ENCODE measurements at regions not wholly inside any gene's neighbourhood (a gene's known extent, or its start where the extent isn't known, plus 50 kb on each side); places are given as distances from the start of the nearest gene placed in this dataset.
A peak's percentile ranks its signal among the peaks of the same experiment; 100 is the strongest.

- Mint-ChIP-seq H3K9me3 (peaks cover 9 to 17% (median 15%) of the 10 kb centered on the region in 5 donors), H3K4me1 (peaks cover 16 to 31% (median 26%) of the 10 kb centered on the region in 3 donors), H3K4me3 (no peak overlapping the region), H3K27ac (peak overlapping the region in 2 of 8 donors; percentile 3 to 33), H3K36me3 (peaks cover 0 to 35% (median 3%) of the 10 kb centered on the region in 3 donors), H3K27me3 (no peaks in the 10 kb centered on the region)
- Histone ChIP-seq H3K4me3 (ENCODE audit: low read length) (no peak overlapping the region), H3K27me3 (ENCODE audit: insufficient read depth, low read length, poor library complexity, severe bottlenecking) (no peaks in the 10 kb centered on the region), H3K36me3 (ENCODE audit: insufficient read depth, low read length) (no peaks in the 10 kb centered on the region), H3K9me3 (ENCODE audit: low read length) (no peaks in the 10 kb centered on the region), H3K4me1 (ENCODE audit: insufficient read depth, low read length) (peaks cover 14% of the 10 kb centered on the region), H3K27ac (ENCODE audit: low read depth, low read length) (no peak overlapping the region)
- DNase-seq = no peak
- ChIA-PET CTCF (interaction anchor here (1.7 kb wide), 1 partner anchor 22 kb away, joined by 10 read pairs; no protein-coding TSS in a partner anchor), POLR2A (no interaction called here)
Observed at GRCh38 chr1:185573677-185574076, 160.5 kb upstream of the HMCN1 start.

GRCh38 chr1:185573162-185573561, 161.0 kb upstream of the HMCN1 start:
- H3K9me3 Mint-ChIP-seq = peaks cover 8 to 12% (median 11%) of the 10 kb centered on the region in 5 donors
- DNase-seq = no peak
- H3K27ac ChIP-seq (ENCODE audit: low read depth, low read length) = no peak overlapping the region
- ChIA-PET CTCF (interaction anchor here (1.7 kb wide), 1 partner anchor 23 kb away, joined by 10 read pairs; no protein-coding TSS in a partner anchor), POLR2A (no interaction called here)
- H3K27ac Mint-ChIP-seq = no peak overlapping the region
- H3K27me3 Mint-ChIP-seq = no peaks in the 10 kb centered on the region
- peaks cover 21 to 36% (median 31%) of the 10 kb centered on the region in 3 donors for H3K4me1 Mint-ChIP-seq
- H3K36me3 ChIP-seq (ENCODE audit: insufficient read depth, low read length) = no peaks in the 10 kb centered on the region
- H3K27me3 ChIP-seq (ENCODE audit: insufficient read depth, low read length, poor library complexity, severe bottlenecking) = no peaks in the 10 kb centered on the region
- peaks cover 0 to 30% (median 1%) of the 10 kb centered on the region in 3 donors for H3K36me3 Mint-ChIP-seq
- peaks cover 19% of the 10 kb centered on the region for H3K4me1 ChIP-seq (ENCODE audit: insufficient read depth, low read length)
- H3K9me3 ChIP-seq (ENCODE audit: low read length) = no peaks in the 10 kb centered on the region
- no peak overlapping the region for H3K4me3 Mint-ChIP-seq
- no peak overlapping the region for H3K4me3 ChIP-seq (ENCODE audit: low read length)

- Histone ChIP-seq H3K36me3 (ENCODE audit: insufficient read depth, low read length) (no peaks in the 10 kb centered on the region), H3K27ac (ENCODE audit: low read depth, low read length) (no peak overlapping the region), H3K9me3 (ENCODE audit: low read length) (no peaks in the 10 kb centered on the region), H3K4me3 (ENCODE audit: low read length) (no peak overlapping the region), H3K27me3 (ENCODE audit: insufficient read depth, low read length, poor library complexity, severe bottlenecking) (no peaks in the 10 kb centered on the region), H3K4me1 (ENCODE audit: insufficient read depth, low read length) (peaks cover 40% of the 10 kb centered on the region)
- Mint-ChIP-seq H3K27ac (peak overlapping the region in 2 of 8 donors; percentile 34 to 68), H3K4me3 (no peak overlapping the region), H3K27me3 (no peaks in the 10 kb centered on the region), H3K9me3 (no peaks in the 10 kb centered on the region), H3K4me1 (peaks cover 43 to 58% (median 53%) of the 10 kb centered on the region in 3 donors), H3K36me3 (peaks cover 0 to 9% (median 1%) of the 10 kb centered on the region in 3 donors)
- POLR2A ChIA-PET = no interaction called here
- CTCF ChIA-PET = interaction anchor here (1.2 kb wide), 1 partner anchor 16 kb away, joined by 3 read pairs; no protein-coding TSS in a partner anchor
- DNase-seq = no peak
Observed at GRCh38 chr1:185570962-185571361, 163.2 kb upstream of the HMCN1 start.

- peak overlapping the region; percentile 74 for H3K27ac ChIP-seq (ENCODE audit: low read depth, low read length)
Observed at GRCh38 chr1:185568155-185569123, 165.8 kb upstream of the HMCN1 start.

GRCh38 chr1:185567440-185567839, 166.8 kb upstream of the HMCN1 start:
- POLR2A ChIA-PET = interaction anchor here (0.9 to 3.1 kb wide), 6 partner anchors 29 to 410 kb away, joined by 3 to 19 read pairs (median 4); partner anchors contain the start of genes IVNS1ABP and SWT1
- no peaks in the 10 kb centered on the region for H3K9me3 Mint-ChIP-seq

More at GRCh38 chr1:185568155-185569123, 165.8 kb upstream of the HMCN1 start:
- CTCF ChIA-PET = interaction anchor here (0.9 to 4.7 kb wide), 3 partner anchors 28 to 251 kb away, joined by 3 to 27 read pairs (median 13); partner anchors contain the start of gene IVNS1ABP
- no peaks in the 10 kb centered on the region for H3K36me3 ChIP-seq (ENCODE audit: insufficient read depth, low read length)
- H3K4me3 ChIP-seq (ENCODE audit: low read length) = no peak overlapping the region
- Mint-ChIP-seq H3K4me3 (peak overlapping the region; percentile 21 to 72 (median 57)), H3K27me3 (no peaks in the 10 kb centered on the region), H3K36me3 (peaks cover 0 to 5% (median 0%) of the 10 kb centered on the region in 3 donors), H3K4me1 (peaks cover 56 to 75% (median 75%) of the 10 kb centered on the region in 3 donors), H3K27ac (peak overlapping the region; percentile 96 to 100 (median 98)), H3K9me3 (no peaks in the 10 kb centered on the region)
- DNase-seq = peak in 2 of 5 donors; percentile 39 to 40
- POLR2A ChIA-PET = interaction anchor here (0.9 to 3.1 kb wide), 3 partner anchors 28 to 411 kb away, joined by 4 to 19 read pairs (median 12); partner anchors contain the start of genes IVNS1ABP and SWT1
- no peaks in the 10 kb centered on the region for H3K9me3 ChIP-seq (ENCODE audit: low read length)
- peaks cover 48% of the 10 kb centered on the region for H3K4me1 ChIP-seq (ENCODE audit: insufficient read depth, low read length)
- no peaks in the 10 kb centered on the region for H3K27me3 ChIP-seq (ENCODE audit: insufficient read depth, low read length, poor library complexity, severe bottlenecking)

GRCh38 chr1:185566995-185567394, 167.2 kb upstream of the HMCN1 start:
- Histone ChIP-seq H3K4me1 (ENCODE audit: insufficient read depth, low read length) (peaks cover 54% of the 10 kb centered on the region), H3K9me3 (ENCODE audit: low read length) (no peaks in the 10 kb centered on the region), H3K36me3 (ENCODE audit: insufficient read depth, low read length) (no peaks in the 10 kb centered on the region), H3K4me3 (ENCODE audit: low read length) (peak overlapping the region; percentile 10), H3K27ac (ENCODE audit: low read depth, low read length) (peak overlapping the region; percentile 74), H3K27me3 (ENCODE audit: insufficient read depth, low read length, poor library complexity, severe bottlenecking) (no peaks in the 10 kb centered on the region)
- CTCF ChIA-PET = interaction anchor here (0.5 to 4.7 kb wide), 11 partner anchors 10 to 249 kb away, joined by 3 to 27 read pairs (median 3); partner anchors contain the start of gene IVNS1ABP
- H3K36me3 Mint-ChIP-seq = peaks cover 0 to 1% (median 0%) of the 10 kb centered on the region in 3 donors
- POLR2A ChIA-PET = interaction anchor here (0.9 to 3.1 kb wide), 6 partner anchors 29 to 410 kb away, joined by 3 to 19 read pairs (median 4); partner anchors contain the start of genes IVNS1ABP and SWT1
- H3K4me3 Mint-ChIP-seq = peak overlapping the region; percentile 40 to 74 (median 70)
- peak; percentile 7 to 91 (median 77) for DNase-seq
- H3K27ac Mint-ChIP-seq = peak overlapping the region; percentile 96 to 100 (median 98)
- H3K27me3 Mint-ChIP-seq = no peaks in the 10 kb centered on the region
- H3K9me3 Mint-ChIP-seq = no peaks in the 10 kb centered on the region
- peaks cover 67 to 88% (median 87%) of the 10 kb centered on the region in 3 donors for H3K4me1 Mint-ChIP-seq

More at GRCh38 chr1:185567440-185567839, 166.8 kb upstream of the HMCN1 start:
- peaks cover 62 to 83% (median 82%) of the 10 kb centered on the region in 3 donors for H3K4me1 Mint-ChIP-seq
- peak overlapping the region; percentile 74 for H3K27ac ChIP-seq (ENCODE audit: low read depth, low read length)
- peak overlapping the region; percentile 96 to 100 (median 98) for H3K27ac Mint-ChIP-seq
- no peaks in the 10 kb centered on the region for H3K36me3 ChIP-seq (ENCODE audit: insufficient read depth, low read length)
- H3K4me3 ChIP-seq (ENCODE audit: low read length) = peak overlapping the region; percentile 10
- H3K27me3 Mint-ChIP-seq = no peaks in the 10 kb centered on the region
- no peaks in the 10 kb centered on the region for H3K9me3 ChIP-seq (ENCODE audit: low read length)
- H3K36me3 Mint-ChIP-seq = peaks cover 0 to 3% (median 0%) of the 10 kb centered on the region in 3 donors
- H3K4me3 Mint-ChIP-seq = peak overlapping the region; percentile 40 to 74 (median 70)
- H3K27me3 ChIP-seq (ENCODE audit: insufficient read depth, low read length, poor library complexity, severe bottlenecking) = no peaks in the 10 kb centered on the region
- CTCF ChIA-PET = interaction anchor here (1.0 to 4.7 kb wide), 9 partner anchors 10 to 250 kb away, joined by 3 to 27 read pairs (median 3); partner anchors contain the start of gene IVNS1ABP
- H3K4me1 ChIP-seq (ENCODE audit: insufficient read depth, low read length) = peaks cover 49% of the 10 kb centered on the region
- DNase-seq = no peak

GRCh38 chr1:185565302-185565701, 168.9 kb upstream of the HMCN1 start:
- Histone ChIP-seq H3K4me3 (ENCODE audit: low read length) (no peak overlapping the region), H3K27ac (ENCODE audit: low read depth, low read length) (no peak overlapping the region), H3K27me3 (ENCODE audit: insufficient read depth, low read length, poor library complexity, severe bottlenecking) (no peaks in the 10 kb centered on the region), H3K9me3 (ENCODE audit: low read length) (no peaks in the 10 kb centered on the region), H3K36me3 (ENCODE audit: insufficient read depth, low read length) (no peaks in the 10 kb centered on the region), H3K4me1 (ENCODE audit: insufficient read depth, low read length) (peaks cover 71% of the 10 kb centered on the region)
- Mint-ChIP-seq H3K4me1 (peaks cover 81 to 96% (median 95%) of the 10 kb centered on the region in 3 donors), H3K27me3 (no peaks in the 10 kb centered on the region), H3K36me3 (no peaks in the 10 kb centered on the region), H3K27ac (peak overlapping the region; percentile 36 to 99 (median 98)), H3K9me3 (no peaks in the 10 kb centered on the region), H3K4me3 (no peak overlapping the region)
- DNase-seq = no peak
- CTCF ChIA-PET = interaction anchor here (1.3 to 4.7 kb wide), 3 partner anchors 10 to 248 kb away, joined by 4 to 27 read pairs (median 9); partner anchors contain the start of gene IVNS1ABP
- POLR2A ChIA-PET = interaction anchor here (3.1 kb wide), 1 partner anchor 248 kb away, joined by 19 read pairs; the partner anchor contains the start of gene IVNS1ABP
